NCI-H345 treated with DMSO at 0.1 percent for 48 hours (cell line): ENCODE measurements at regions not wholly inside any gene's neighbourhood (a gene's known extent, or its start where the extent isn't known, plus 50 kb on each side); places are given as distances from the start of the nearest gene placed in this dataset.

Experiments used
- DNase-seq: peaks from one replicate; lab custom pipeline; 2025; ENCODE audit not compliant: unreplicated experiment; lab: John Stamatoyannopoulos, UW

GRCh38 chr20:51886891-51887608, 84.7 kb upstream of the SALL4 start:
- no peak for DNase-seq

- DNase-seq = no peak
Measured at GRCh38 chr20:51886341-51886740, 84.0 kb upstream of the SALL4 start.

- DNase-seq = no peak
Measured at GRCh38 chr20:51884561-51884960, 82.2 kb upstream of the SALL4 start.

- DNase-seq = no peak
Measured at GRCh38 chr20:51880188-51880587, 77.9 kb upstream of the SALL4 start.

GRCh38 chr20:51876313-51876940, 74.1 kb upstream of the SALL4 start:
- no peak for DNase-seq

GRCh38 chr20:51873652-51874051, 71.3 kb upstream of the SALL4 start:
- DNase-seq = no peak

GRCh38 chr20:51871943-51872342, 69.6 kb upstream of the SALL4 start:
- DNase-seq = no peak

- no peak for DNase-seq
Measured at GRCh38 chr20:51869002-51869401, 66.7 kb upstream of the SALL4 start.

- no peak for DNase-seq
Measured at GRCh38 chr20:51867251-51867650, 64.9 kb upstream of the SALL4 start.

- DNase-seq = no peak
Measured at GRCh38 chr20:51864967-51865366, 62.6 kb upstream of the SALL4 start.

- DNase-seq = no peak
Measured at GRCh38 chr20:51862796-51863195, 60.5 kb upstream of the SALL4 start.

GRCh38 chr20:51861726-51862466, 59.6 kb upstream of the SALL4 start:
- DNase-seq = no peak

- no peak for DNase-seq
Measured at GRCh38 chr20:51860111-51860882, 58.0 kb upstream of the SALL4 start.

GRCh38 chr20:51856432-51856831, 54.1 kb upstream of the SALL4 start:
- no peak for DNase-seq

GRCh38 chr20:51854921-51855320, 52.6 kb upstream of the SALL4 start:
- no peak for DNase-seq
